ENCODE measurements at regions not wholly inside any gene's neighbourhood (a gene's known extent, or its start where the extent isn't known, plus 50 kb on each side); places are given as distances from the start of the nearest gene placed in this dataset.

DNA sequence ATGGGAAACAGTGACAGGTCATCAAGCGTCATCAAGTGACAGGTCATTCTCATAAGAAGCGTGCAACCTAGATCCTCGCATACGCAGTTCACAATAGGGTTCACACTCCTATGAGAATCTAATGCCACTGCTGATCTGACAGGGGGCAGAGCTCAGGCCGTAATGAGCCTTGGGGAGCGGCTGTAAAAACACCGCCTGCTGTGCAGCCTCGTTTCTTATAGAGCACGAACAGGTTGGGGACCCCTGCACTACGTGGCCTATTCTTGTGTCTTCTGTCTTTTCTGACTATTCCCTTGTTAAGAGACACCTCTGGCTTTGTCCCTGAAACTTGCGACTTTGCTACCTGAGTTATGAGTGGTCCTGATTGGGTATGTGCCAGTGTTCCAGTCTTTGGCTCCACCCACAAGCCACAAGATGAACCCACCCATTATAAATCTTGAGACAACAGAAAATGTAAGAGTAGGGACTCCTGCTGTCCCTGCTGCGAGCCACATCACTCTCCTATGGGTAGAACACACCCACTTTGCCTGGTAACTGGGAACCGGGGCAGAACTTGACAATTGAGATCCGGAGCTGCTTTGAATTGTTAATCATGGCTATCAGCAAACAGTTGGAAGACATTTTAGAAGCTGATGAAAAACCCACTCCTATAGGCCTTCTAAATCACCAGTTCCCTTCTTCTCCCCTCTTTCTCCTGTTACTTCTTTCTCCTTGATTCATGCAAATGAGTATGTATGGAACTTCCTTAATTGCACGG lies 55.8 kb upstream of the EXOC4 start:
- no peak overlapping the region for H3K4me2 ChIP-seq (ENCODE audit: extremely low read depth, insufficient read depth, low read length)
- TF ChIP-seq, protein P1, sequence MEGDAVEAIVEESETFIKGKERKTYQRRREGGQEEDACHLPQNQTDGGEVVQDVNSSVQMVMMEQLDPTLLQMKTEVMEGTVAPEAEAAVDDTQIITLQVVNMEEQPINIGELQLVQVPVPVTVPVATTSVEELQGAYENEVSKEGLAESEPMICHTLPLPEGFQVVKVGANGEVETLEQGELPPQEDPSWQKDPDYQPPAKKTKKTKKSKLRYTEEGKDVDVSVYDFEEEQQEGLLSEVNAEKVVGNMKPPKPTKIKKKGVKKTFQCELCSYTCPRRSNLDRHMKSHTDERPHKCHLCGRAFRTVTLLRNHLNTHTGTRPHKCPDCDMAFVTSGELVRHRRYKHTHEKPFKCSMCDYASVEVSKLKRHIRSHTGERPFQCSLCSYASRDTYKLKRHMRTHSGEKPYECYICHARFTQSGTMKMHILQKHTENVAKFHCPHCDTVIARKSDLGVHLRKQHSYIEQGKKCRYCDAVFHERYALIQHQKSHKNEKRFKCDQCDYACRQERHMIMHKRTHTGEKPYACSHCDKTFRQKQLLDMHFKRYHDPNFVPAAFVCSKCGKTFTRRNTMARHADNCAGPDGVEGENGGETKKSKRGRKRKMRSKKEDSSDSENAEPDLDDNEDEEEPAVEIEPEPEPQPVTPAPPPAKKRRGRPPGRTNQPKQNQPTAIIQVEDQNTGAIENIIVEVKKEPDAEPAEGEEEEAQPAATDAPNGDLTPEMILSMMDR (conservative IDR thresholded peaks at IDR 0.05 in 1 of 2, IDR thresholded peaks at IDR 0.05 in 1 of 2; ENCODE audit: low read depth in 1 of 2, low read length in 2 of 2): no peak
- TF ChIP-seq EZH2 (IDR thresholded peaks at IDR 0.05; ENCODE audit: low read length, missing control alignments): no peak
- no peak overlapping the region for H3K9ac ChIP-seq (ENCODE audit: insufficient read depth, low read length)
- H3K36me3 ChIP-seq (ENCODE audit: control insufficient read depth, insufficient read depth, low read length): no peaks in the 10 kb centered on the region
- no peaks in the 10 kb centered on the region for H3K9me3 ChIP-seq (ENCODE audit: control insufficient read depth, insufficient read depth, low read depth, low read length)
- no peaks in the 10 kb centered on the region for H3K4me1 ChIP-seq (ENCODE audit: control insufficient read depth, extremely low read depth, insufficient read depth, low read length)
- no peak overlapping the region for H3K4me3 ChIP-seq (replicated peaks in 1 of 4; ENCODE audit: control extremely low read depth in 1 of 4, insufficient read depth in 1 of 4, low read depth in 3 of 4, low read length in 4 of 4)
- no peaks in the 10 kb centered on the region for H3K27me3 ChIP-seq (ENCODE audit: control insufficient read depth, insufficient read depth, low read length)
- no peaks in the 10 kb centered on the region for H3K79me2 ChIP-seq (ENCODE audit: control insufficient read depth, insufficient read depth, low read length)
- no peaks in the 10 kb centered on the region for H4K20me1 ChIP-seq (ENCODE audit: control insufficient read depth, extremely low read depth, insufficient read depth, low read length)
- H2AFZ ChIP-seq (ENCODE audit: low read length): no peak overlapping the region
- DNase-seq (ENCODE audit: low read depth in 2 of 2): no peak
- no peak overlapping the region for H3K27ac ChIP-seq (ENCODE audit: insufficient read depth, low read length)

DNA sequence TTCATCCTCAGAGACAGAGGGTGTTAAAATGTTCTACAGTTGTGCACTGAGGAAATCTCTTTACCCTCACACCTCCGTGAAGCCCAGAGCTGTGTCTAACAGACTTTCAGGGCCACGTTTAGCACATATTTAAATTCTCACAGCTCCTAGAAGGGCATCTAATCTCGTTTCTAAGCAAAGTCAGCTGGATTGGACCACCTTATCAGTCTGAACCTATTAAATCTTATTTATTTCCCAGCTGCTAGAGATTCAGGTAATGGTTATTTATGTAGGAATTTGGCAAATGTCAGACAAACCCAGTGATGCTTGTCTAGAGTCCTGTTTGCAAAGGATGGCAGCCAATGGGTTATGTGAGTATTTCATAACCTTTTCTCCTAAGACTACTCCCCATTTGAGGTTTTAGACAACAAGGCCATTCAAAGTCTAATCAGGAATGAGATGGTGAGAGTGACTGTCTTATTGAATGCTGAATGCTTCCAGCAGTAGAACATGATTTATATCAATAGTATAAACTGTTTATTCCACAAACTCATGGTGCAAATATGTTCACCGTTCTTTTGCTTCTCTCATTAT lies 54.8 kb upstream of the EXOC4 start:
- H3K27ac ChIP-seq (ENCODE audit: insufficient read depth, low read length): no peak overlapping the region
- H3K9ac ChIP-seq (ENCODE audit: insufficient read depth, low read length): no peak overlapping the region
- no peak for DNase-seq (ENCODE audit: low read depth in 2 of 2)
- H4K20me1 ChIP-seq (ENCODE audit: control insufficient read depth, extremely low read depth, insufficient read depth, low read length): no peaks in the 10 kb centered on the region
- no peaks in the 10 kb centered on the region for H3K36me3 ChIP-seq (ENCODE audit: control insufficient read depth, insufficient read depth, low read length)
- no peaks in the 10 kb centered on the region for H3K9me3 ChIP-seq (ENCODE audit: control insufficient read depth, insufficient read depth, low read depth, low read length)
- no peak overlapping the region for H3K4me2 ChIP-seq (ENCODE audit: extremely low read depth, insufficient read depth, low read length)
- no peaks in the 10 kb centered on the region for H3K27me3 ChIP-seq (ENCODE audit: control insufficient read depth, insufficient read depth, low read length)
- no peak overlapping the region for H3K4me3 ChIP-seq (replicated peaks in 1 of 4; ENCODE audit: control extremely low read depth in 1 of 4, insufficient read depth in 1 of 4, low read depth in 3 of 4, low read length in 4 of 4)
- H2AFZ ChIP-seq (ENCODE audit: low read length): no peak overlapping the region
- TF ChIP-seq, protein P1 (conservative IDR thresholded peaks at IDR 0.05 in 1 of 2, IDR thresholded peaks at IDR 0.05 in 1 of 2; ENCODE audit: low read depth in 1 of 2, low read length in 2 of 2): no peak
- TF ChIP-seq EZH2 (IDR thresholded peaks at IDR 0.05; ENCODE audit: low read length, missing control alignments): no peak
- no peaks in the 10 kb centered on the region for H3K4me1 ChIP-seq (ENCODE audit: control insufficient read depth, extremely low read depth, insufficient read depth, low read length)
- no peaks in the 10 kb centered on the region for H3K79me2 ChIP-seq (ENCODE audit: control insufficient read depth, insufficient read depth, low read length)

DNA sequence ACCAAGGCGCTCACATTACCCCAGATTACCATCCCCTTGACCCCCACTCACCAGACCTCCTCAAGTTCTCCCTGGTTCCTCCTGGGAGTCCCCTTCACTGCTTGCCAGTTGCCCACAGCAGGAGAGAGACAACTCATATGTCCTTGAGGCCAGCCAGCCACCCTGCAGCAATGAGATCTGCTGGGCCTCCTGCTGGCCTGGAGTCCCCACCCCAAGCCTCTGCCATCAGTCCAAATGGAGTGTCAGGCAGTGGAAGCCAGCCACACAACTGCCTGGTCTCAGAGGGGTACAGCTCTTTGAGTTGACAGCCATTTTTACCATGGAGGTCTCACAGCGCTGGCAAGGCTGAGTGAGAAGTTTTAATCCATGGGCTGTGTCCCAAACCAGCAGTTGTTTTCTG lies 53.0 kb upstream of the EXOC4 start:
- Histone ChIP-seq H3K27me3 (ENCODE audit: control insufficient read depth, insufficient read depth, low read length) (no peaks in the 10 kb centered on the region), H3K9ac (ENCODE audit: insufficient read depth, low read length) (no peak overlapping the region), H3K36me3 (ENCODE audit: control insufficient read depth, insufficient read depth, low read length) (no peaks in the 10 kb centered on the region), H3K79me2 (ENCODE audit: control insufficient read depth, insufficient read depth, low read length) (no peaks in the 10 kb centered on the region), H3K9me3 (ENCODE audit: control insufficient read depth, insufficient read depth, low read depth, low read length) (no peaks in the 10 kb centered on the region), H3K27ac (ENCODE audit: insufficient read depth, low read length) (no peak overlapping the region), H3K4me1 (ENCODE audit: control insufficient read depth, extremely low read depth, insufficient read depth, low read length) (no peaks in the 10 kb centered on the region), H4K20me1 (ENCODE audit: control insufficient read depth, extremely low read depth, insufficient read depth, low read length) (no peaks in the 10 kb centered on the region), H2AFZ (ENCODE audit: low read length) (no peak overlapping the region), H3K4me3 (replicated peaks in 1 of 4; ENCODE audit: control extremely low read depth in 1 of 4, insufficient read depth in 1 of 4, low read depth in 3 of 4, low read length in 4 of 4) (no peak overlapping the region), H3K4me2 (ENCODE audit: extremely low read depth, insufficient read depth, low read length) (no peak overlapping the region)
- TF ChIP-seq, protein P1 (conservative IDR thresholded peaks at IDR 0.05 in 1 of 2, IDR thresholded peaks at IDR 0.05 in 1 of 2; ENCODE audit: low read depth in 1 of 2, low read length in 2 of 2): no peak
- TF ChIP-seq EZH2 (IDR thresholded peaks at IDR 0.05; ENCODE audit: low read length, missing control alignments): no peak
- DNase-seq (ENCODE audit: low read depth in 2 of 2): no peak

Data from fibroblast of lung (primary cell).